HG03460 (cell line): ENCODE measurements at regions not wholly inside any gene's neighbourhood (a gene's known extent, or its start where the extent isn't known, plus 50 kb on each side); places are given as distances from the start of the nearest gene placed in this dataset.
"Not testable (repeated sequence)": the region's sequence is repeated elsewhere in the genome, so short reads cannot be mapped to it uniquely, and the experiment has no call there.

Source experiments
- ATAC-seq: cut with Tn5 transposase; IDR thresholded peaks from one replicate; pipeline ENCODE4 v1.9.1; 2021; ENCODE audit not compliant: unreplicated experiment

- not testable (repeated sequence) for ATAC-seq
Measured at GRCh38 chr5:9752670-9753069, 122.5 kb upstream of the TAS2R1 start.

- no peak for ATAC-seq
Measured at GRCh38 chr5:9743507-9743906, 113.4 kb upstream of the TAS2R1 start.

- no peak for ATAC-seq
Measured at GRCh38 chr5:9742848-9743247, 112.7 kb upstream of the TAS2R1 start.

GRCh38 chr5:9739135-9739534 is 109.0 kb upstream of the TAS2R1 start:
- ATAC-seq, result no peak

GRCh38 chr5:9737265-9737664 is 107.1 kb upstream of the TAS2R1 start:
- no peak for ATAC-seq

- ATAC-seq, result no peak
Measured at GRCh38 chr5:9733486-9733885, 103.3 kb upstream of the TAS2R1 start.

- ATAC-seq, result no peak
Measured at GRCh38 chr5:9731159-9731558, 101.0 kb upstream of the TAS2R1 start.

- ATAC-seq, result no peak
Measured at GRCh38 chr5:9728261-9728660, 98.1 kb upstream of the TAS2R1 start.

GRCh38 chr5:9726931-9727330 is 96.8 kb upstream of the TAS2R1 start:
- no peak for ATAC-seq

GRCh38 chr5:9725265-9725664 is 95.1 kb upstream of the TAS2R1 start:
- not testable (repeated sequence) for ATAC-seq

- no peak for ATAC-seq
Measured at GRCh38 chr5:9724707-9725106, 94.6 kb upstream of the TAS2R1 start.

GRCh38 chr5:9722601-9723180 is 92.5 kb upstream of the TAS2R1 start:
- ATAC-seq, result no peak

GRCh38 chr5:9721161-9721560 is 91.0 kb upstream of the TAS2R1 start:
- no peak for ATAC-seq

- ATAC-seq, result no peak
Measured at GRCh38 chr5:9720361-9720760, 90.2 kb upstream of the TAS2R1 start.

- ATAC-seq, result peak; percentile 63
Measured at GRCh38 chr5:9716838-9717281, 86.7 kb upstream of the TAS2R1 start.

GRCh38 chr5:9715891-9716335 is 85.8 kb upstream of the TAS2R1 start:
- no peak for ATAC-seq

GRCh38 chr5:9713959-9714586 is 83.9 kb upstream of the TAS2R1 start:
- ATAC-seq, result no peak

GRCh38 chr5:9713356-9713755 is 83.2 kb upstream of the TAS2R1 start:
- ATAC-seq, result no peak

- ATAC-seq, result no peak
Measured at GRCh38 chr5:9712911-9713310, 82.8 kb upstream of the TAS2R1 start.

- no peak for ATAC-seq
Measured at GRCh38 chr5:9712506-9712905, 82.4 kb upstream of the TAS2R1 start.

GRCh38 chr5:9710069-9710468 is 79.9 kb upstream of the TAS2R1 start:
- no peak for ATAC-seq

GRCh38 chr5:9707732-9708462 is 77.7 kb upstream of the TAS2R1 start:
- ATAC-seq, result no peak
